ENCODE measurements at regions not wholly inside any gene's neighbourhood (a gene's known extent, or its start where the extent isn't known, plus 50 kb on each side); places are given as distances from the start of the nearest gene placed in this dataset.

DNA sequence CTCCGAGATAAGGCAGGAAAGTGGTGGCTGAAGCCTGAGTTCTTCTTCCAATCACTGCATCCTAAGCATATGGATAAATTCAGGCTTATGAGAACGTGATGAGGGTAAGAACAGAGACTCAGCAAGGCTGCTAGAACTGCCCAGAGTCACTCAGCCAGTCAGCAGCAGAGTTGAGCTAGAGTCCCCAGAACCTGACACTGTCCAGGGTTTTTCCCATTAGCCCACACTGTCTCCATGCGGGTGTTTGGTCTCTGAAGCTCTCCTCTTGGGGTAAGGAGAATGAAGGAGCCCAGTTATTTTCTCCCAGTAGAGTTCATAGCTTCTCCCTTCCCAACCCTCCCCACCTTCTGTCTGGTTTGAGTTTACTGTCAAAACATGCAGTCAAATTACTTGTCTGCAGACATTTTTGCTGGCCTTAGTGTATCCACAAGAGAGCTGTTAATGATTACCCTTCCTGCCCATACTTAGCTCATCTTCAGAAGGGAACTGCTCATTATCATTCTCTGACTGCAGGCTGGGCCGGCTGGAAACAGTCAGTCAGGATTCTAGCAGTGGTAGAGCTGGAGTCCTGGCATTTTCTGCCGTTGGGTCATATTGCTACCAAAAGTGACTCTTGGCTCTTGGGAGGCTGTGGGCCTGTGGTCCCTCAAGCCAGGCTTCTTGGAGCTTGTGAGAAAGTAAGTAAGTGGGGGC, 460.0 kb downstream of the HS3ST3B1 start:
- POLR2A ChIA-PET = no interaction called here
- no peak overlapping the region for H3K27ac Mint-ChIP-seq
- CTCF ChIA-PET = no interaction called here

DNA sequence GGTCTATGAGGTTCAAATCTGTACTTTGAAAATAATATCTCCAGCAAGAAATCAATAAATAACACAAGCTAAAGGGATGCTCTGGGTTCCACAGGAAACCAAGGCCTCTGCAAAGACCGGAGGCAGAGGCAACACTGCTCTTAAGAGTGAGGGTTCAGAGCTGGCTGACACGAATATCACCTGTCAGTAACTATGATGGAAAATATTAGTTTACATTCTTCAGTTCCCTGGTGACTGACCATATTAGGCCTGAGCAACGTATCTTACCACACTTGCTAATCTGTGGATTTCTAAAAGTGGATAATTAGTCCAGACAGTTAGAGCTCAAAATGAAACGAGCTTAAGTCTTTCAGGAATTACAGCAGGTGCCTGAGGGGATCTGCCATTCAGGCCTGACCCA, 459.3 kb downstream of the HS3ST3B1 start:
- POLR2A ChIA-PET = interaction anchor here (0.6 kb wide), 1 partner anchor 155 kb away, joined by 3 read pairs; no protein-coding TSS in a partner anchor
- TF ChIP-seq ZBTB21 (CRISPR knock-in tag; IDR thresholded peaks at IDR 0.05; ENCODE audit: borderline replicate concordance) = no peak
- no peak for TF ChIP-seq RELA (CRISPR knock-in tag; IDR thresholded peaks at IDR 0.05; ENCODE audit: borderline replicate concordance)
- Mint-ChIP-seq H3K27me3 (ENCODE audit: low read depth) (no peaks in the 10 kb centered on the region; the same call in 1 of the 2 replicates), H3K4me3 (no peak overlapping the region), H3K27ac (no peak overlapping the region), H3K4me1 (no peaks in the 10 kb centered on the region), H3K36me3 (no peaks in the 10 kb centered on the region), H3K9me3 (peaks cover 7% of the 10 kb centered on the region)
- CTCF ChIA-PET = no interaction called here
- ATAC-seq = no peak
- DNase-seq (ENCODE audit: low spot score) = no peak

More for the DNA sequence above, 460.0 kb downstream of the HS3ST3B1 start:
- Mint-ChIP-seq H3K4me3 (no peak overlapping the region), H3K36me3 (no peaks in the 10 kb centered on the region), H3K9me3 (peaks cover 7% of the 10 kb centered on the region), H3K27me3 (ENCODE audit: low read depth) (no peaks in the 10 kb centered on the region; the same call in 1 of the 2 replicates), H3K4me1 (no peaks in the 10 kb centered on the region)
- ATAC-seq (no peak), DNase-seq (ENCODE audit: low spot score) (no peak)
- TF ChIP-seq RORB (CRISPR knock-in tag; IDR thresholded peaks at IDR 0.05) = no peak
- no peak for TF ChIP-seq HMGA2 (CRISPR knock-in tag; IDR thresholded peaks at IDR 0.05)
- TF ChIP-seq SMAD4 (CRISPR knock-in tag; IDR thresholded peaks at IDR 0.05) = no peak
- no peak for TF ChIP-seq TEAD1 (CRISPR knock-in tag; IDR thresholded peaks at IDR 0.05)
- no peak for TF ChIP-seq ZNF416 (CRISPR knock-in tag; IDR thresholded peaks at IDR 0.05)
- no peak for TF ChIP-seq TEAD4 (CRISPR knock-in tag; IDR thresholded peaks at IDR 0.05)
- TF ChIP-seq, protein P1, sequence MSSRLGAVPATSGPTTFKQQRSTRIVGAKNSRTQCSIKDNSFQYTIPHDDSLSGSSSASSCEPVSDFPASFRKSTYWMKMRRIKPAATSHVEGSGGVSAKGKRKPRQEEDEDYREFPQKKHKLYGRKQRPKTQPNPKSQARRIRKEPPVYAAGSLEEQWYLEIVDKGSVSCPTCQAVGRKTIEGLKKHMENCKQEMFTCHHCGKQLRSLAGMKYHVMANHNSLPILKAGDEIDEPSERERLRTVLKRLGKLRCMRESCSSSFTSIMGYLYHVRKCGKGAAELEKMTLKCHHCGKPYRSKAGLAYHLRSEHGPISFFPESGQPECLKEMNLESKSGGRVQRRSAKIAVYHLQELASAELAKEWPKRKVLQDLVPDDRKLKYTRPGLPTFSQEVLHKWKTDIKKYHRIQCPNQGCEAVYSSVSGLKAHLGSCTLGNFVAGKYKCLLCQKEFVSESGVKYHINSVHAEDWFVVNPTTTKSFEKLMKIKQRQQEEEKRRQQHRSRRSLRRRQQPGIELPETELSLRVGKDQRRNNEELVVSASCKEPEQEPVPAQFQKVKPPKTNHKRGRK (CRISPR knock-in tag; IDR thresholded peaks at IDR 0.05; ENCODE audit: borderline replicate concordance) = no peak
- no peak for TF ChIP-seq EMX1 (CRISPR knock-in tag; IDR thresholded peaks at IDR 0.05)
- TF ChIP-seq, protein P2, sequence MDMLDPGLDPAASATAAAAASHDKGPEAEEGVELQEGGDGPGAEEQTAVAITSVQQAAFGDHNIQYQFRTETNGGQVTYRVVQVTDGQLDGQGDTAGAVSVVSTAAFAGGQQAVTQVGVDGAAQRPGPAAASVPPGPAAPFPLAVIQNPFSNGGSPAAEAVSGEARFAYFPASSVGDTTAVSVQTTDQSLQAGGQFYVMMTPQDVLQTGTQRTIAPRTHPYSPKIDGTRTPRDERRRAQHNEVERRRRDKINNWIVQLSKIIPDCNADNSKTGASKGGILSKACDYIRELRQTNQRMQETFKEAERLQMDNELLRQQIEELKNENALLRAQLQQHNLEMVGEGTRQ (CRISPR knock-in tag; IDR thresholded peaks at IDR 0.05) = no peak
- TF ChIP-seq, protein P3, sequence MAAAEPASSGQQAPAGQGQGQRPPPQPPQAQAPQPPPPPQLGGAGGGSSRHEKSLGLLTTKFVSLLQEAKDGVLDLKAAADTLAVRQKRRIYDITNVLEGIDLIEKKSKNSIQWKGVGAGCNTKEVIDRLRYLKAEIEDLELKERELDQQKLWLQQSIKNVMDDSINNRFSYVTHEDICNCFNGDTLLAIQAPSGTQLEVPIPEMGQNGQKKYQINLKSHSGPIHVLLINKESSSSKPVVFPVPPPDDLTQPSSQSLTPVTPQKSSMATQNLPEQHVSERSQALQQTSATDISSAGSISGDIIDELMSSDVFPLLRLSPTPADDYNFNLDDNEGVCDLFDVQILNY (CRISPR knock-in tag; IDR thresholded peaks at IDR 0.05) = no peak
- TF ChIP-seq, protein P4, sequence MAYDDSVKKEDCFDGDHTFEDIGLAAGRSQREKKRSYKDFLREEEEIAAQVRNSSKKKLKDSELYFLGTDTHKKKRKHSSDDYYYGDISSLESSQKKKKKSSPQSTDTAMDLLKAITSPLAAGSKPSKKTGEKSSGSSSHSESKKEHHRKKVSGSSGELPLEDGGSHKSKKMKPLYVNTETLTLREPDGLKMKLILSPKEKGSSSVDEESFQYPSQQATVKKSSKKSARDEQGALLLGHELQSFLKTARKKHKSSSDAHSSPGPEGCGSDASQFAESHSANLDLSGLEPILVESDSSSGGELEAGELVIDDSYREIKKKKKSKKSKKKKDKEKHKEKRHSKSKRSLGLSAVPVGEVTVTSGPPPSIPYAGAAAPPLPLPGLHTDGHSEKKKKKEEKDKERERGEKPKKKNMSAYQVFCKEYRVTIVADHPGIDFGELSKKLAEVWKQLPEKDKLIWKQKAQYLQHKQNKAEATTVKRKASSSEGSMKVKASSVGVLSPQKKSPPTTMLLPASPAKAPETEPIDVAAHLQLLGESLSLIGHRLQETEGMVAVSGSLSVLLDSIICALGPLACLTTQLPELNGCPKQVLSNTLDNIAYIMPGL (CRISPR knock-in tag; IDR thresholded peaks at IDR 0.05) = no peak

DNA sequence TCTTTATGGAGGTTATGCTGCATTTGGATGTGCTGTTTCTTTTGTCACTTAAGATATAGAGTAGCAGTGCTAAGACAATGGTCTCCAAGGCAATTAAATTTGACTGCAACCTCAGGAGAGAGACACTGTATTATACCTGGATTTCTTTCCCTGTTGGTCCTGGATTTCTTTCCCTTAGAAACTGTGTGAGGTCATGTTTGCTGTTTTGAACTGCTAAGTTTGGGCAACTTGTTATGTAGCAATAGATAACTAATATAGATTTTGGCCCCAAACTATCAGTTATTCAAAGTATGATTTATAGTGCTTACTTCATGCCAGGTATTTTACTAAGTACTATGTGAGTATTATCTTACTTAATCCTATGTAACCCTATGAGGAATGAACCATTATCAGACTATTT, 458.4 kb downstream of the HS3ST3B1 start:
- H3K4me3 Mint-ChIP-seq = no peak overlapping the region
- ChIA-PET CTCF (no interaction called here), POLR2A (no interaction called here)
- DNase-seq (ENCODE audit: low spot score) (no peak), ATAC-seq (no peak)
- no peaks in the 10 kb centered on the region; the same call in 1 of the 2 replicates for H3K27me3 Mint-ChIP-seq (ENCODE audit: low read depth)
- H3K9me3 Mint-ChIP-seq = peaks cover 7% of the 10 kb centered on the region
- H3K36me3 Mint-ChIP-seq = no peaks in the 10 kb centered on the region
- no peak overlapping the region for H3K27ac Mint-ChIP-seq
- H3K4me1 Mint-ChIP-seq = no peaks in the 10 kb centered on the region
- TF ChIP-seq, protein P5, sequence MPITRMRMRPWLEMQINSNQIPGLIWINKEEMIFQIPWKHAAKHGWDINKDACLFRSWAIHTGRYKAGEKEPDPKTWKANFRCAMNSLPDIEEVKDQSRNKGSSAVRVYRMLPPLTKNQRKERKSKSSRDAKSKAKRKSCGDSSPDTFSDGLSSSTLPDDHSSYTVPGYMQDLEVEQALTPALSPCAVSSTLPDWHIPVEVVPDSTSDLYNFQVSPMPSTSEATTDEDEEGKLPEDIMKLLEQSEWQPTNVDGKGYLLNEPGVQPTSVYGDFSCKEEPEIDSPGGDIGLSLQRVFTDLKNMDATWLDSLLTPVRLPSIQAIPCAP (CRISPR knock-in tag; IDR thresholded peaks at IDR 0.05) = no peak
- no peak for TF ChIP-seq ELF4 (CRISPR knock-in tag; IDR thresholded peaks at IDR 0.05; ENCODE audit: low read depth)

Data from WTC11 (cell line).